ENCODE measurements at regions not wholly inside any gene's neighbourhood (a gene's known extent, or its start where the extent isn't known, plus 50 kb on each side); places are given as distances from the start of the nearest gene placed in this dataset.

DNA sequence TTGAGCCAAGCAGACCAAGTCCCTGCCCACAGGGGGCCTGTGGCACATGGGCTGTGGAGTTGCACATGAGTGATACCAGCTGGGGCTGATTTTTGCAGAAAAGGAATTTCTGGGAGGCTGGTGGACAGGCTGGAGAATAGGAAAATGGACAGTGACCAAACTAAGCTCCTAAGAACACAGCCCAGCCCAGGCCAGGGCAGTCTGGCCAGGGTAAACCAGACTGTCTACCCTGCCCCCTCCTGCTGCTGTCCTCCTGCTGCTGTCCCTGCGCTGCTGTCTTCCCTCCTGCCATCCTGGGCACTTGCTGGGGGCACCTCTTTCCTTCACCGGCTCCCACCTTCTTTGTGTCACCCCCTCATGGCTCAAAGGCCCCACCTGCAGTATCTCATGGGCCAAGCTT lies 219.2 kb downstream of the ZIC5 start:
- ChIA-PET CTCF (no interaction called here), POLR2A (no interaction called here)
- H3K9me3 Mint-ChIP-seq (ENCODE audit: unreplicated experiment), result no peaks in the 10 kb centered on the region
- TF ChIP-seq, protein P1, sequence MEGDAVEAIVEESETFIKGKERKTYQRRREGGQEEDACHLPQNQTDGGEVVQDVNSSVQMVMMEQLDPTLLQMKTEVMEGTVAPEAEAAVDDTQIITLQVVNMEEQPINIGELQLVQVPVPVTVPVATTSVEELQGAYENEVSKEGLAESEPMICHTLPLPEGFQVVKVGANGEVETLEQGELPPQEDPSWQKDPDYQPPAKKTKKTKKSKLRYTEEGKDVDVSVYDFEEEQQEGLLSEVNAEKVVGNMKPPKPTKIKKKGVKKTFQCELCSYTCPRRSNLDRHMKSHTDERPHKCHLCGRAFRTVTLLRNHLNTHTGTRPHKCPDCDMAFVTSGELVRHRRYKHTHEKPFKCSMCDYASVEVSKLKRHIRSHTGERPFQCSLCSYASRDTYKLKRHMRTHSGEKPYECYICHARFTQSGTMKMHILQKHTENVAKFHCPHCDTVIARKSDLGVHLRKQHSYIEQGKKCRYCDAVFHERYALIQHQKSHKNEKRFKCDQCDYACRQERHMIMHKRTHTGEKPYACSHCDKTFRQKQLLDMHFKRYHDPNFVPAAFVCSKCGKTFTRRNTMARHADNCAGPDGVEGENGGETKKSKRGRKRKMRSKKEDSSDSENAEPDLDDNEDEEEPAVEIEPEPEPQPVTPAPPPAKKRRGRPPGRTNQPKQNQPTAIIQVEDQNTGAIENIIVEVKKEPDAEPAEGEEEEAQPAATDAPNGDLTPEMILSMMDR (IDR thresholded peaks at IDR 0.05; ENCODE audit: unreplicated experiment), result no peak
- H3K27ac Mint-ChIP-seq (ENCODE audit: low read depth, unreplicated experiment), result no peak overlapping the region
- intact Hi-C loops (cut with micrococcal nuclease), result no loop called here
- no peak for DNase-seq (ENCODE audit: unreplicated experiment)
- no peaks in the 10 kb centered on the region for H3K4me1 Mint-ChIP-seq (ENCODE audit: insufficient read depth, unreplicated experiment)
- no peaks in the 10 kb centered on the region for H3K27me3 Mint-ChIP-seq (ENCODE audit: insufficient read depth, unreplicated experiment)
- H3K36me3 Mint-ChIP-seq (ENCODE audit: insufficient read depth, unreplicated experiment), result no peaks in the 10 kb centered on the region
- BruUV-seq (replicated peaks), result no TSS peak
- no peak overlapping the region for H3K4me3 Mint-ChIP-seq (ENCODE audit: unreplicated experiment)

DNA sequence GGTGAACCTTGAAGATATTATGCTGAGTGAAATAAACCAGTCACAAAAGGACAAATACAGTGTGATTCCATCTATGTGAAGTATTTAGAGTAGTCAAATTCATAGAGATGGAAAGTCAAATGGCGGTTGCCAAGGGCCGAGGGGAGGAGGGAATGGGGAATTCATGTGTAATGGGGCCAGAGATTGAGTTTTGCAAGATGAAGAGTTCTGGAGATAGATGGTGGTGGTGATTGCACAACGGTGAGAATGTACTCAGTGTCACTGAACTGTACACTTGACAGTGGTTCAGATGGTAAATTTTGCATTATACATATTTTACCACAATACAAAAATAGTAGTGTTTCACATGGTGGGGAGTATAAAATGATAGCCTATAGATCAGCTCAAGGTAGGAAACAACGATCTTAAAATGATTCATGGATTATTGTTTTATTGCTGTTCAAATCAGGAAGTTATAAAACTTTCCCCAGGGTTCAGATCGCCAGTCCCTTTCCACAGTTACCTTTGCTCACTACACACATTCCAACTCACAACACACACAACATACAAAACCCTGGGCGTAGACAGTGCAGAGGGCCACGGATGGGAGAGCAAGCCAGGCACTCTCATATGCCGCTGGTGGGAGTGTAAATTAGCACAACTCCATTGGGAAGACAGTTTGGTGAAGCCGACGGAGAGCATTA lies 219.9 kb downstream of the ZIC5 start:
- H3K4me1 Mint-ChIP-seq (ENCODE audit: insufficient read depth, unreplicated experiment), result no peaks in the 10 kb centered on the region
- POLR2A ChIA-PET, result interaction anchor here (0.5 kb wide), 1 partner anchor 17 kb away, joined by 3 read pairs; no protein-coding TSS in a partner anchor
- TF ChIP-seq, protein P1 (IDR thresholded peaks at IDR 0.05; ENCODE audit: unreplicated experiment), result no peak

DNA sequence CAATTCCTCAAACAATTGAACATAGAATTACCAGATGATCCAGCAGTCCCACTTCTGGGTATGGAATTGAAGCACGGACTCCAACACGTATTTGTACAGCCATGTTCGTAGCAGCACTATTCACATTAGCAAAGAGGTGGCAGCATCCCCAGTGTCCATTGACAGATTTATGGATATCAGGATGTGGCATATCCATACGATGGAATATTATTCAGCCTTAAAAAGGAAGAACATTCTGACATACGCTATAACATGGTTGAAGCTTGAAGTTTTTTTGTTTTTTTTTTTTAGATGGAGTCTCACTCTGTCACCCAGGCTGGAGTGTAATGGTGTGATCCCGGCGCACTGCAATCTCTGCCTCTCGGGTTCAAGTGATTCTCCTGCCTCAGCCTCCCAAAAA lies 220.6 kb downstream of the ZIC5 start:
- no peak overlapping the region for H3K27ac Mint-ChIP-seq (ENCODE audit: low read depth, unreplicated experiment)
- H3K36me3 Mint-ChIP-seq (ENCODE audit: insufficient read depth, unreplicated experiment), result no peaks in the 10 kb centered on the region
- DNase-seq (ENCODE audit: unreplicated experiment), result no peak
- no peaks in the 10 kb centered on the region for H3K27me3 Mint-ChIP-seq (ENCODE audit: insufficient read depth, unreplicated experiment)
- no peaks in the 10 kb centered on the region for H3K9me3 Mint-ChIP-seq (ENCODE audit: unreplicated experiment)
- H3K4me1 Mint-ChIP-seq (ENCODE audit: insufficient read depth, unreplicated experiment), result no peaks in the 10 kb centered on the region
- POLR2A ChIA-PET, result no interaction called here
- intact Hi-C loops (cut with micrococcal nuclease), result no loop called here
- no TSS peak for BruUV-seq (replicated peaks)
- TF ChIP-seq, protein P1 (IDR thresholded peaks at IDR 0.05; ENCODE audit: unreplicated experiment), result no peak
- H3K4me3 Mint-ChIP-seq (ENCODE audit: unreplicated experiment), result no peak overlapping the region
- CTCF ChIA-PET, result no interaction called here

More for the DNA sequence above, 219.9 kb downstream of the ZIC5 start:
- no TSS peak for BruUV-seq (replicated peaks)
- intact Hi-C loops (cut with micrococcal nuclease), result no loop called here
- Mint-ChIP-seq H3K9me3 (ENCODE audit: unreplicated experiment) (no peaks in the 10 kb centered on the region), H3K36me3 (ENCODE audit: insufficient read depth, unreplicated experiment) (no peaks in the 10 kb centered on the region), H3K4me3 (ENCODE audit: unreplicated experiment) (no peak overlapping the region), H3K27ac (ENCODE audit: low read depth, unreplicated experiment) (no peak overlapping the region), H3K27me3 (ENCODE audit: insufficient read depth, unreplicated experiment) (no peaks in the 10 kb centered on the region)
- no peak for DNase-seq (ENCODE audit: unreplicated experiment)
- CTCF ChIA-PET, result no interaction called here

DNA sequence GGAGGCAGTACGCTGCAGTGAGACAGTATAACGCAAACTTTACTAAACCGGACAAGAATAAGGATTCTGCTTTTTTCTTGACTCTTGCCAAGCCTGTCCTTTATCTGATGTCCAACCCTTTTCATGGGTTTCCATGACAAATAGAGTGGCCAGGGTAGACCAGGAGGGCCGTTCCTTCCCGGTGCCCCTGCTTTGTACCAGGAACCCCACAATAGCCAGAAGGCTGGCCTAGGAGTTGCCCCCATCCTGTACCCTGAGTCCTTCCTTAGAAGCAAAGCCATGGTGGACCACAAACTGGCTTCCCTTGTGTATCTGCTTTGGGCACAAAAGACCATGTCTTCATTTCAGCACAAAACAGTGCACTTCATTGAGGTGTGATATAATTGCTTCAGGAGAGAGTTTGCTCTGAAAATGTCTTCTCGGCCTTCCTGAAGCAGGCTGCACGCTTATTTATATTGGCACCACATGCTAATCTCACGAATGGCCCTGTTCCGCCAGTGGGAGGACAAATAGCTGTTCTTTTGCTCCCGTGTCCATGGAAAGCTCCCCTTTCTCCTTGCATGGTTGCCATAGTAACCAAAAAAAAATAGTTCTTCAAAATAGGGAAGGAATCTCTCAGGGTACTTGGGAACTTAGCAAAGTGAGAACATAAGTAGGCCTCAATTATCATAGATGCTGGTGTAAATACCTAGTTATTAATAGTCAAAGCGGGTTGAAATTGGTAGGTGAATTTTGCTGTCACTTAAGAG lies 222.1 kb downstream of the ZIC5 start:
- POLR2A ChIA-PET, result interaction anchor here (0.6 kb wide), 1 partner anchor 93 kb away, joined by 3 read pairs; no protein-coding TSS in a partner anchor
- no peaks in the 10 kb centered on the region for H3K4me1 Mint-ChIP-seq (ENCODE audit: insufficient read depth, unreplicated experiment)
- TF ChIP-seq, protein P1 (IDR thresholded peaks at IDR 0.05; ENCODE audit: unreplicated experiment), result no peak
- no TSS peak for BruUV-seq (replicated peaks)
- H3K27ac Mint-ChIP-seq (ENCODE audit: low read depth, unreplicated experiment), result no peak overlapping the region
- H3K9me3 Mint-ChIP-seq (ENCODE audit: unreplicated experiment), result no peaks in the 10 kb centered on the region
- intact Hi-C loops (cut with micrococcal nuclease), result no loop called here
- CTCF ChIA-PET, result interaction anchor here (0.6 kb wide), 1 partner anchor 266 kb away, joined by 4 read pairs; no protein-coding TSS in a partner anchor
- no peaks in the 10 kb centered on the region for H3K27me3 Mint-ChIP-seq (ENCODE audit: insufficient read depth, unreplicated experiment)
- DNase-seq (ENCODE audit: unreplicated experiment), result no peak
- H3K4me3 Mint-ChIP-seq (ENCODE audit: unreplicated experiment), result no peak overlapping the region
- no peaks in the 10 kb centered on the region for H3K36me3 Mint-ChIP-seq (ENCODE audit: insufficient read depth, unreplicated experiment)

All from MCF 10A (cell line).